HCT116 (cell line): ENCODE measurements at regions not wholly inside any gene's neighbourhood (a gene's known extent, or its start where the extent isn't known, plus 50 kb on each side); places are given as distances from the start of the nearest gene placed in this dataset.
A peak's percentile ranks its signal among the peaks of the same experiment; 100 is the strongest.

Experiments
- ATAC-seq: fragments of 200-7000 bp; cut with Tn5 transposase; 2 replicates; pipeline ENCODE4 v1.9.1; 2020; ENCODE audit warnings: mild to moderate bottlenecking, moderate library complexity
- BruUV-seq: library from RNA; stranded (reverse); fragments of 400-500 nt; replicated peaks from 2 replicates; lab custom pipeline; 2021; lab: Mats Ljungman, UMichigan
- CTCF ChIA-PET: fragments of 300-600 bp; sonication (Branson Sonifier 250); formaldehyde crosslinking; loops from one replicate; lab custom pipeline; 2021; ENCODE audit warnings: antibody characterized with exemption; lab: Charles Lee
- POLR2A ChIA-PET: fragments of 300-600, 350-600 bp; sonication (Branson Sonifier 250); formaldehyde crosslinking; loops from one replicate; lab custom pipeline; 2021; ENCODE audit warnings: antibody characterized with exemption; lab: Charles Lee
- RAD21 ChIA-PET, 2 experiments: fragments of 300-600 bp; sonication (Branson Sonifier 250); formaldehyde crosslinking; loops; one replicate each; lab custom pipeline; 2023; ENCODE audit warnings: low total read pairs in 2 of 2; ENCODE audit not compliant: uncharacterized antibody in 2 of 2, unreplicated experiment in 2 of 2, low non-redundant PET in 1 of 2; lab: Charles Lee
- DNase-seq: peaks from one replicate; pipeline ENCODE4 v3.0.0-alpha.2; 2010; ENCODE audit warnings: low read depth, low spot score
- H2AFZ ChIP-seq: fragments of 200-600 bp; shearing (Covaris generic), sonication (generic); 2 replicates; pipeline ENCODE4 v1.6.1; 2017; ENCODE audit warnings: low read depth, mixed run types, mixed read lengths, antibody characterized with exemption, low read length; ENCODE audit not compliant: poor library complexity, severe bottlenecking
- H3K27ac ChIP-seq: 2 replicates; pipeline ENCODE4 v1.5.1; 2012; ENCODE audit warnings: low read depth, low read length
- H3K27me3 ChIP-seq: fragments of 200-600 bp; sonication (generic); 2 replicates; pipeline ENCODE4 v1.6.1; 2016; ENCODE audit warnings: mixed run types, low read length, mixed read lengths; ENCODE audit not compliant: insufficient read depth
- H3K36me3 ChIP-seq, 2 experiments: fragments of 200-500 bp in 1 of 2; fragments of 200-600 bp in 1 of 2; sonication (Bioruptor generic) in 1 of 2; sonication (generic) in 1 of 2; 2 replicates each; pipeline versions ENCODE4 v1.5.1 to v1.6.1; 2014 to 2016; ENCODE audit warnings: low read length in 2 of 2, inconsistent platforms in 1 of 2, mixed read lengths in 1 of 2, mixed run types in 1 of 2; ENCODE audit not compliant: insufficient read depth in 2 of 2, control insufficient read depth in 1 of 2
- H3K4me1 ChIP-seq, 2 experiments: fragments of 200-600 bp in 1 of 2; sonication (generic) in 1 of 2; 2 replicates each; pipeline versions ENCODE4 v1.5.1 to v1.6.1; 2012 to 2017; ENCODE audit warnings: low read length in 2 of 2, inconsistent platforms in 1 of 2, mild to moderate bottlenecking in 1 of 2, mixed read lengths in 1 of 2, mixed run types in 1 of 2, moderate library complexity in 1 of 2; ENCODE audit not compliant: insufficient read depth in 2 of 2, control insufficient read depth in 1 of 2
- H3K4me2 ChIP-seq: fragments of 200-600 bp; sonication (generic); 2 replicates; pipeline ENCODE4 v1.6.1; 2017; ENCODE audit warnings: mixed run types, low read length, mixed read lengths
- H3K4me3 ChIP-seq, 2 experiments: fragments of 200-600 bp in 1 of 2; sonication (generic) in 1 of 2; replicated peaks in 1 of 2; 2 replicates each; pipeline ENCODE4 v1.5.1; 2011 to 2016; ENCODE audit warnings: low read length in 2 of 2, control low read depth in 1 of 2, low read depth in 1 of 2, mild to moderate bottlenecking in 1 of 2, mixed read lengths in 1 of 2, mixed run types in 1 of 2
- H3K79me2 ChIP-seq: fragments of 200-600 bp; sonication (generic); 2 replicates; pipeline ENCODE4 v1.6.1; 2017; ENCODE audit warnings: mild to moderate bottlenecking, mixed run types, low read length, moderate library complexity, mixed read lengths; ENCODE audit not compliant: insufficient read depth
- H3K9ac ChIP-seq: fragments of 200-600 bp; sonication (generic); 2 replicates; pipeline ENCODE4 v1.6.1; 2016; ENCODE audit warnings: low read length, mixed read lengths
- H3K9me2 ChIP-seq: fragments of 200-600 bp; sonication (generic), shearing (Covaris generic); 2 replicates; pipeline ENCODE4 v1.6.1; 2017; ENCODE audit warnings: mixed run types, mild to moderate bottlenecking, moderate library complexity; ENCODE audit not compliant: insufficient read depth
- H3K9me3 ChIP-seq, 2 experiments: fragments of 200-500 bp in 1 of 2; fragments of 200-600 bp in 1 of 2; sonication (Bioruptor generic) in 1 of 2; sonication (generic) in 1 of 2; 2 replicates each; pipeline ENCODE4 v1.6.1; 2014 to 2017; ENCODE audit warnings: low read length in 2 of 2, mixed read lengths in 2 of 2, inconsistent platforms in 1 of 2, low read depth in 1 of 2, mild to moderate bottlenecking in 1 of 2, mixed run types in 1 of 2, moderate library complexity in 1 of 2; ENCODE audit not compliant: control insufficient read depth in 1 of 2, insufficient read depth in 1 of 2
- H4K20me1 ChIP-seq: fragments of 200-600 bp; sonication (generic), shearing (Covaris generic); 2 replicates; pipeline ENCODE4 v1.6.1; 2017; ENCODE audit warnings: mixed run types, mild to moderate bottlenecking, moderate library complexity; ENCODE audit not compliant: insufficient read depth
- CEBPB ChIP-seq: IDR thresholded peaks from 2 replicates; pipeline ENCODE4 v1.6.1; 2012; ENCODE audit warnings: low read depth
- POLR2A ChIP-seq: IDR thresholded peaks from 2 replicates; pipeline ENCODE4 v1.7.0; 2011; ENCODE audit warnings: borderline replicate concordance; ENCODE audit not compliant: insufficient read depth, insufficient read length; ENCODE audit errors: extremely low read depth
- RAD21 ChIP-seq: IDR thresholded peaks from 2 replicates; pipeline ENCODE4 v1.6.1; 2012; ENCODE audit warnings: low read depth, mild to moderate bottlenecking
- SRF ChIP-seq: IDR thresholded peaks from 2 replicates; pipeline ENCODE4 v1.6.1; 2012; ENCODE audit warnings: low read depth
- TCF7L2 ChIP-seq: IDR thresholded peaks from 2 replicates; pipeline ENCODE4 v1.7.0; 2011; ENCODE audit warnings: borderline replicate concordance, inconsistent platforms; ENCODE audit not compliant: insufficient read depth, insufficient read length; ENCODE audit errors: extremely low read depth
- intact Hi-C: fragments of 100-400 bp; cut with micrococcal nuclease; formaldehyde crosslinking; loops from 2 replicates; pipeline ENCODE4 v1.10.0; 2022
- TF ChIP-seq, protein P1 (sequence below), 3 experiments: fragments of 200-600 bp in 1 of 3; sonication (generic) in 1 of 3; IDR thresholded peaks in 2 of 3; conservative IDR thresholded peaks in 1 of 3; 2 replicates each; pipeline ENCODE4 v1.5.1; 2012 to 2017; ENCODE audit warnings: low read depth in 2 of 3, low read length in 2 of 3, antibody characterized with exemption in 1 of 3, borderline replicate concordance in 1 of 3, control low read depth in 1 of 3, mild to moderate bottlenecking in 1 of 3, mixed read lengths in 1 of 3, mixed run types in 1 of 3, moderate library complexity in 1 of 3; ENCODE audit not compliant: insufficient read depth in 1 of 3

DNA sequence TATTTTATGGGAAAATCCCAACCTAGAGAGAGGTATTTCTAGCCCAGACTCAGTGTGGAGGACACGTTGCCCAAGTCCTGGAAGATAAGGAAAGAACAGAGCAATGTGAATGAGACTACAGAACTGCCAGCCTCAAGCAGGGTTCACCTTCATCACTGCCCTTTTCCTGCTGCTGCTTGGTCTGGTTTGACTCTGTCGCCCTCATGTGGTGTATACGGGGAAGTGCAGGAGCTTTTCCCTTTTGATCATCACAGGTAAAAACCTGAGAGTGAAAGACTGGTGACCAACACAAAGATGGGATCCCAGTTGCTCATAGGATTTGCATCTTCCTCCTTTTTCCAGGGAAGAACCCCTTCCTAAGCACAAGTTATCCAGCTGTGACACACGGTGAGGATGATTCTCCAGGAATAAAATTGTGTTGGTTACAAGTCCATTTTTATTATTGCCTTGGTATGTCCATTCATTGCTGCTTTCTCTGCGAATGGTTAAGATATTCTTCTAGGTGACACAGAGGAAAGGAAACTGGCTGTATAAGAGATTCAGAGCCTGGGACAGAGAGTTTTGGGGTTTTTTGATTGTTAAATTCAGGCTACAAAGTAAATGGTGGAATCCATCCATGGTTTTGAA is 89.5 kb upstream of the CD53 start:
- no TSS peak for BruUV-seq
- Histone ChIP-seq H3K9ac (no peak overlapping the region), H3K9me3 (no peaks in the 10 kb centered on the region), H3K9me2 (no peaks in the 10 kb centered on the region), H3K4me1 (peaks cover 0 to 4% of the 10 kb centered on the region in 2 experiments; a peak in 1 of 4 replicates), H3K36me3 (no peaks in the 10 kb centered on the region), H2AFZ (no peak overlapping the region), H4K20me1 (no peaks in the 10 kb centered on the region), H3K27me3 (peaks cover 31% of the 10 kb centered on the region), H3K27ac (no peak overlapping the region), H3K4me3 (no peak overlapping the region), H3K79me2 (no peaks in the 10 kb centered on the region), H3K4me2 (no peak overlapping the region)
- ChIA-PET RAD21 (interaction anchor here in 1 of 2 experiments (1.0 kb wide), 1 partner anchor 164 kb away, joined by 4 read pairs; no protein-coding TSS in a partner anchor), POLR2A (no interaction called here), CTCF (interaction anchor here (0.5 to 6.7 kb wide), 13 partner anchors 10 to 576 kb away, joined by 3 to 52 read pairs (median 3); partner anchors contain the start of gene LRIF1)
- ATAC-seq (peak; percentile 68), DNase-seq (peak; percentile 48)
- intact Hi-C loops, result loop anchor here (1.0 kb wide), 2 partner anchors 153 to 164 kb away; no protein-coding TSS in a partner anchor
- TF ChIP-seq RAD21 (peak; percentile 84), SRF (no peak), TCF7L2 (peak; percentile 21), CEBPB (no peak), POLR2A (no peak)
- TF ChIP-seq, protein P1, sequence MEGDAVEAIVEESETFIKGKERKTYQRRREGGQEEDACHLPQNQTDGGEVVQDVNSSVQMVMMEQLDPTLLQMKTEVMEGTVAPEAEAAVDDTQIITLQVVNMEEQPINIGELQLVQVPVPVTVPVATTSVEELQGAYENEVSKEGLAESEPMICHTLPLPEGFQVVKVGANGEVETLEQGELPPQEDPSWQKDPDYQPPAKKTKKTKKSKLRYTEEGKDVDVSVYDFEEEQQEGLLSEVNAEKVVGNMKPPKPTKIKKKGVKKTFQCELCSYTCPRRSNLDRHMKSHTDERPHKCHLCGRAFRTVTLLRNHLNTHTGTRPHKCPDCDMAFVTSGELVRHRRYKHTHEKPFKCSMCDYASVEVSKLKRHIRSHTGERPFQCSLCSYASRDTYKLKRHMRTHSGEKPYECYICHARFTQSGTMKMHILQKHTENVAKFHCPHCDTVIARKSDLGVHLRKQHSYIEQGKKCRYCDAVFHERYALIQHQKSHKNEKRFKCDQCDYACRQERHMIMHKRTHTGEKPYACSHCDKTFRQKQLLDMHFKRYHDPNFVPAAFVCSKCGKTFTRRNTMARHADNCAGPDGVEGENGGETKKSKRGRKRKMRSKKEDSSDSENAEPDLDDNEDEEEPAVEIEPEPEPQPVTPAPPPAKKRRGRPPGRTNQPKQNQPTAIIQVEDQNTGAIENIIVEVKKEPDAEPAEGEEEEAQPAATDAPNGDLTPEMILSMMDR (IDR thresholded peaks at IDR 0.05 in 2 of 3, conservative IDR thresholded peaks at IDR 0.05 in 1 of 3; ENCODE audit: borderline replicate concordance in 1 of 3, insufficient read depth in 1 of 3, low read depth in 2 of 3, low read length in 2 of 3), result peak; percentile 74 to 97 (median 95); a peak in 5 of 6 replicates
